PFSK-1 (cell line): ENCODE measurements at regions not wholly inside any gene's neighbourhood (a gene's known extent, or its start where the extent isn't known, plus 50 kb on each side); places are given as distances from the start of the nearest gene placed in this dataset.

ENCODE experiments used
- FOXP2 ChIP-seq: optimal IDR thresholded peaks from 2 replicates; pipeline ENCODE3; 2011; ENCODE audit warnings: borderline replicate concordance, control low read depth, inconsistent platforms; ENCODE audit not compliant: insufficient read depth; ENCODE audit errors: extremely low read length, extremely low read depth
- POLR2AphosphoS5 ChIP-seq: IDR thresholded peaks from 2 replicates; pipeline ENCODE4 v1.6.1; 2012; ENCODE audit warnings: low read depth, mild to moderate bottlenecking, control low read depth, low read length, moderate library complexity
- SIN3A ChIP-seq: IDR thresholded peaks from 2 replicates; pipeline ENCODE4 v1.6.1; 2012; ENCODE audit warnings: mild to moderate bottlenecking, low read length, moderate library complexity, borderline replicate concordance; ENCODE audit not compliant: insufficient read depth
- TAF1 ChIP-seq: IDR thresholded peaks from 2 replicates; pipeline ENCODE4 v1.6.1; 2012; ENCODE audit warnings: low read length, control low read depth, borderline replicate concordance; ENCODE audit not compliant: insufficient read depth
- TF ChIP-seq, protein P1 (sequence below), 2 experiments: IDR thresholded peaks; 2 replicates each; pipeline versions ENCODE4 v1.6.1 to v1.8.0; 2011 to 2012; ENCODE audit warnings: low read depth in 2 of 2, low read length in 2 of 2, control low read depth in 1 of 2, inconsistent platforms in 1 of 2, mild to moderate bottlenecking in 1 of 2, moderate library complexity in 1 of 2; ENCODE audit not compliant: insufficient read depth in 1 of 2

DNA sequence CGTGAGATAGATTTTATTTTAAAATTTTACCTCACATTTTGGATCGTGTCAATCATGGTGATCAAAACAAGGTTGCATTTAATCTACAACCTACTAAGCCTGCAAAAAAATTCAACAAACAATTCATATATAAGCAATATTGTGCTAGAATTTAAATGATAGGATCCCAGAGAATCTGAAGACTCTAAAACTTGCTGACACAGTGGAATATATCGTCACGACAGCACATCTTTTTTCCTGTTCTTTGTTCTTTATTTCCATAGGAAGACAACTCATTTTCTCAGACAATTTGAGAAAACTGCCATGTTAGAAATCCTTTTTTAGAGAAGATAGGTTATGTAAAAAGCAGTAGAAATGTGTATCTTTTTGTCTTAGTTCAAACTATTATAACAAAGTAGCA, 820.2 kb upstream of the CELF2 start:
- TF ChIP-seq SIN3A (no peak), TAF1 (no peak), FOXP2 (no peak), POLR2AphosphoS5 (no peak)
- TF ChIP-seq, protein P1, sequence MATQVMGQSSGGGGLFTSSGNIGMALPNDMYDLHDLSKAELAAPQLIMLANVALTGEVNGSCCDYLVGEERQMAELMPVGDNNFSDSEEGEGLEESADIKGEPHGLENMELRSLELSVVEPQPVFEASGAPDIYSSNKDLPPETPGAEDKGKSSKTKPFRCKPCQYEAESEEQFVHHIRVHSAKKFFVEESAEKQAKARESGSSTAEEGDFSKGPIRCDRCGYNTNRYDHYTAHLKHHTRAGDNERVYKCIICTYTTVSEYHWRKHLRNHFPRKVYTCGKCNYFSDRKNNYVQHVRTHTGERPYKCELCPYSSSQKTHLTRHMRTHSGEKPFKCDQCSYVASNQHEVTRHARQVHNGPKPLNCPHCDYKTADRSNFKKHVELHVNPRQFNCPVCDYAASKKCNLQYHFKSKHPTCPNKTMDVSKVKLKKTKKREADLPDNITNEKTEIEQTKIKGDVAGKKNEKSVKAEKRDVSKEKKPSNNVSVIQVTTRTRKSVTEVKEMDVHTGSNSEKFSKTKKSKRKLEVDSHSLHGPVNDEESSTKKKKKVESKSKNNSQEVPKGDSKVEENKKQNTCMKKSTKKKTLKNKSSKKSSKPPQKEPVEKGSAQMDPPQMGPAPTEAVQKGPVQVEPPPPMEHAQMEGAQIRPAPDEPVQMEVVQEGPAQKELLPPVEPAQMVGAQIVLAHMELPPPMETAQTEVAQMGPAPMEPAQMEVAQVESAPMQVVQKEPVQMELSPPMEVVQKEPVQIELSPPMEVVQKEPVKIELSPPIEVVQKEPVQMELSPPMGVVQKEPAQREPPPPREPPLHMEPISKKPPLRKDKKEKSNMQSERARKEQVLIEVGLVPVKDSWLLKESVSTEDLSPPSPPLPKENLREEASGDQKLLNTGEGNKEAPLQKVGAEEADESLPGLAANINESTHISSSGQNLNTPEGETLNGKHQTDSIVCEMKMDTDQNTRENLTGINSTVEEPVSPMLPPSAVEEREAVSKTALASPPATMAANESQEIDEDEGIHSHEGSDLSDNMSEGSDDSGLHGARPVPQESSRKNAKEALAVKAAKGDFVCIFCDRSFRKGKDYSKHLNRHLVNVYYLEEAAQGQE (IDR thresholded peaks at IDR 0.05; ENCODE audit: insufficient read depth in 1 of 2, low read depth in 2 of 2, low read length in 2 of 2), result no peak

DNA sequence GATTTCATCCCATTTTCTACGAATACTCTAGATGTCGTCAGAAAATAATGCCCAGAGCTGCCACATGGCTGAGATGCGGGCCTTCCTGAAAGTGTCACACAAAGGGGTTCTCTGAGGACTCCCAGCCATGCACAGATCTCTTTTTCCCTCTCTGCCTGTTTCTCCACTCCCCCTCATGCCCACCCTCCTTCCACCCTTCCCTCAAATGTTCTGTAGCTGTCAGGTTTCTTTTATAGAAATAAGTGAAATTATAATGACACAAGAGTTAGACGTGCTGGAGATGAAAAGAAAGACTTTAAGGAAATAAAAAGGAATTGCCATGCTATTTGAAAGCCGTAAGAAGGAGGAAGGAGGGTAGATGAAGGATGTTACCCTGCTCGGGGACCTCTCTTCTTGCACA, 819.3 kb upstream of the CELF2 start:
- TF ChIP-seq SIN3A, result no peak
- TF ChIP-seq POLR2AphosphoS5, result no peak
- no peak for TF ChIP-seq TAF1
- TF ChIP-seq, protein P1 (IDR thresholded peaks at IDR 0.05; ENCODE audit: insufficient read depth in 1 of 2, low read depth in 2 of 2, low read length in 2 of 2), result no peak
- TF ChIP-seq FOXP2, result no peak

DNA sequence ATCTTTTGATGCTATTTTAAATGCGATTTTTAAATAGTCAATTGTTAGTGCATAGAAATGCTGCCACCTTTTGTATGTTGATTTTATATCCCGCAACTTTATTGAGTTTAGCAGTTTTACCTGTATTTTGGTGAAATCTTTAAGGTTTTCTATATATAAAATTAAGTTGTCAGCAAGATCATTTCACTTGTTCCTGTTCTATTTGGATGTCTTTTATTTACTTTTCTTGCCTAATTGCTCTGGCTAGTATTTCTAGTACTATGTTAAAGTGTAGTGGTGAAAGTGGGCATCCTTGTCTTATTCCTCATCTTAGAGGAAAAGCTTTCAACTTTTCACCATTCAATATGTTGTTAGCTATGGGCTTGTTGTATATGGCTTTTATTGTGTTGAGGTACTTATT, 813.3 kb upstream of the CELF2 start:
- TF ChIP-seq FOXP2, result no peak
- TF ChIP-seq TAF1, result no peak
- TF ChIP-seq POLR2AphosphoS5, result no peak
- TF ChIP-seq, protein P1 (IDR thresholded peaks at IDR 0.05; ENCODE audit: insufficient read depth in 1 of 2, low read depth in 2 of 2, low read length in 2 of 2), result no peak
- no peak for TF ChIP-seq SIN3A

DNA sequence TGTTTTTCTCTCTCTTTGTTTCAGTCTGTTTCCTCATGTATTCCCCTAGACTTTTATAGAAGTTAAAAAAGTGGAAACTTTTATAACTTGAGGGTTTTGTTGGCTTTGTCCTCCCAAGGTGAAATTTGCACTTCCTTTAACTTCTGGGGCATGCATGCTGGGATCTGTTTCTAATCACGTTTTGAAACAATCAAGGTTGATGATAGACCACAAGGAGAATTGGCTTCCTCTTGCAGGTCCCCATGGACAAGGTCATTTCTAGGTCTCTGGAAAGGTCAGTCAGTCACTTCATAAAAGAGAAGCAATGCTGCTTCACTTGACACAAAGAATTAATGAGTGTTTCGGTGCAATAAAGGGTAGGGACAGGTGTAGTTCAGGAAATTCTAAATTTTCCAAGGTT, 811.8 kb upstream of the CELF2 start:
- TF ChIP-seq TAF1, result no peak
- TF ChIP-seq, protein P1 (IDR thresholded peaks at IDR 0.05; ENCODE audit: insufficient read depth in 1 of 2, low read depth in 2 of 2, low read length in 2 of 2), result no peak
- TF ChIP-seq POLR2AphosphoS5, result no peak
- no peak for TF ChIP-seq SIN3A
- TF ChIP-seq FOXP2, result no peak

DNA sequence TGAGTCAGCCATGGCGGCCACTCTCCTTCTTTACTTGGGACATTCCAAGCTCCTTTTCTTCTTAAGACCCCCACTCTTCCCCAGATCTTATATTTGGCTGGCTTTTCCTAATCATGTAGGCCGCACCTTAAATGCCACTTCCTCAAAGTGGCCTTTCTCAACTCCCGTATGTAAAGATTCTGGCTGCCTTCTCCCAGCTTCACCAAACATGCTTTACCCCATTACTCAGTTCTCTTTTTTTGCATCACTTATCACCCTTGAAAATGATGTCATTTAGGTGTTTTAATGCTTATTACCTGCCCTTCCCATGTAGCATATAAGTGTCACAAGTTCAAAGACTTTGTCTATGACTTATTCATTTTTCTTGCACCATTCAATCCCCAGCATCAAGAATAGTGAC, 810.1 kb upstream of the CELF2 start:
- TF ChIP-seq POLR2AphosphoS5 (no peak), SIN3A (no peak), TAF1 (no peak), FOXP2 (no peak)
- TF ChIP-seq, protein P1 (IDR thresholded peaks at IDR 0.05; ENCODE audit: insufficient read depth in 1 of 2, low read depth in 2 of 2, low read length in 2 of 2), result no peak
